Keratinocyte (primary cell): ENCODE measurements at regions not wholly inside any gene's neighbourhood (a gene's known extent, or its start where the extent isn't known, plus 50 kb on each side); places are given as distances from the start of the nearest gene placed in this dataset.

Source experiments
- EZH2 ChIP-seq: IDR thresholded peaks from one replicate; pipeline ENCODE4 v1.6.1; 2012; ENCODE audit warnings: inconsistent platforms, mild to moderate bottlenecking, low read length, moderate library complexity
- TF ChIP-seq, protein P1 (sequence below), 3 experiments: IDR thresholded peaks in 1 of 3; conservative IDR thresholded peaks in 1 of 3; optimal IDR thresholded peaks in 1 of 3; 2 replicates in 2 of 3; 3 replicates in 1 of 3; pipeline versions ENCODE3 to v1.5.1; 2011; ENCODE audit warnings: low read length in 3 of 3, mild to moderate bottlenecking in 3 of 3, moderate library complexity in 2 of 3, control low read depth in 1 of 3, inconsistent platforms in 1 of 3; ENCODE audit not compliant: insufficient read depth in 2 of 3; ENCODE audit errors: extremely low read depth in 1 of 3

DNA sequence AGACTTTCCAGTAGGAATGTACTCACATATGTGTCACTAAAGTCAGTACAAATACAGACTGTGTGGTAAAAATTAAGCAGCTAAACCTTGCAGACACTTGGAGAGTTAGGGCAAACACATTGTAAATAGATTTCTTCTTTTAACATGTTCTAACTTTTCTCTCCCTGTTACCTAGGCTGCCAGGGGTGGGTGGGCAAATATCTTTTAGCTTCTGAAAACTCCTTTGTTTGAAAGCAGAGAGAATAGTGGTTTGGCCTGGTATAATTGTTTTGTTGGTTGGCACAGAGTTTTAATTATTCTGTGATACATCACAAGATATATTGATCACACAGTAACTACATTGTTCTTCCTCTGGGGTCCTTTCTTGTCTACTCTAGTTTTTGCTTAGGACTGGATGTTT, 289.8 kb upstream of the DACH1 start:
- TF ChIP-seq, protein P1, sequence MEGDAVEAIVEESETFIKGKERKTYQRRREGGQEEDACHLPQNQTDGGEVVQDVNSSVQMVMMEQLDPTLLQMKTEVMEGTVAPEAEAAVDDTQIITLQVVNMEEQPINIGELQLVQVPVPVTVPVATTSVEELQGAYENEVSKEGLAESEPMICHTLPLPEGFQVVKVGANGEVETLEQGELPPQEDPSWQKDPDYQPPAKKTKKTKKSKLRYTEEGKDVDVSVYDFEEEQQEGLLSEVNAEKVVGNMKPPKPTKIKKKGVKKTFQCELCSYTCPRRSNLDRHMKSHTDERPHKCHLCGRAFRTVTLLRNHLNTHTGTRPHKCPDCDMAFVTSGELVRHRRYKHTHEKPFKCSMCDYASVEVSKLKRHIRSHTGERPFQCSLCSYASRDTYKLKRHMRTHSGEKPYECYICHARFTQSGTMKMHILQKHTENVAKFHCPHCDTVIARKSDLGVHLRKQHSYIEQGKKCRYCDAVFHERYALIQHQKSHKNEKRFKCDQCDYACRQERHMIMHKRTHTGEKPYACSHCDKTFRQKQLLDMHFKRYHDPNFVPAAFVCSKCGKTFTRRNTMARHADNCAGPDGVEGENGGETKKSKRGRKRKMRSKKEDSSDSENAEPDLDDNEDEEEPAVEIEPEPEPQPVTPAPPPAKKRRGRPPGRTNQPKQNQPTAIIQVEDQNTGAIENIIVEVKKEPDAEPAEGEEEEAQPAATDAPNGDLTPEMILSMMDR (optimal IDR thresholded peaks at IDR 0.05 in 1 of 3, IDR thresholded peaks at IDR 0.05 in 1 of 3, conservative IDR thresholded peaks at IDR 0.05 in 1 of 3; ENCODE audit: extremely low read depth in 1 of 3, insufficient read depth in 2 of 3, low read length in 3 of 3), result no peak
- no peak for TF ChIP-seq EZH2
